Lower lobe of right lung (tissue), 2 donors: ENCODE measurements at regions not wholly inside any gene's neighbourhood (a gene's known extent, or its start where the extent isn't known, plus 50 kb on each side); places are given as distances from the start of the nearest gene placed in this dataset.

Experiments used
- ATAC-seq, 2 donors: fragments of 200-7000 bp; cut with Tn5 transposase; one replicate each; pipeline ENCODE4 v1.9.1; 2020 to 2022; ENCODE audit warnings: mild to moderate bottlenecking in 2 of 2, moderate library complexity in 2 of 2
- DNase-seq: peaks from one replicate; pipeline ENCODE4 v3.0.0-alpha.2; 2020
- H3K27ac ChIP-seq: fragments of 200-600 bp; one replicate; pipeline ENCODE4 v1.8.0; 2022
- H3K27me3 ChIP-seq: fragments of 200-600 bp; one replicate; pipeline ENCODE4 v1.8.0; 2022; ENCODE audit warnings: low read depth
- H3K36me3 ChIP-seq: fragments of 200-600 bp; one replicate; pipeline ENCODE4 v1.8.0; 2022; ENCODE audit warnings: mild to moderate bottlenecking
- H3K4me1 ChIP-seq: fragments of 200-600 bp; one replicate; pipeline ENCODE4 v1.8.0; 2022
- H3K4me3 ChIP-seq: fragments of 200-600 bp; one replicate; pipeline ENCODE4 v1.8.0; 2022; ENCODE audit warnings: mild to moderate bottlenecking
- H3K9me3 ChIP-seq: fragments of 200-600 bp; one replicate; pipeline ENCODE4 v1.8.0; 2022
- CTCF ChIP-seq: fragments of 200-600 bp; IDR thresholded peaks from one replicate; pipeline ENCODE4 v1.8.0; 2022; ENCODE audit warnings: antibody characterized with exemption, mild to moderate bottlenecking
- intact Hi-C: fragments of 100-400 bp; cut with DNase I; formaldehyde crosslinking; loops from one replicate; pipeline ENCODE4 v1.11.0; 2022
- donor health status: DM: no; HTN: yes; CAD: no; lungs with severe emphysema.

- H3K4me3 ChIP-seq = no peak overlapping the region
- peaks cover 44% of the 10 kb centered on the region for H3K27me3 ChIP-seq
- H3K27ac ChIP-seq = no peak overlapping the region
- H3K9me3 ChIP-seq = no peaks in the 10 kb centered on the region
- peak; percentile 30 for DNase-seq
- no peaks in the 10 kb centered on the region for H3K4me1 ChIP-seq
- no peaks in the 10 kb centered on the region for H3K36me3 ChIP-seq
- no peak for ATAC-seq
- TF ChIP-seq CTCF = no peak
- intact Hi-C loops = no loop called here
These were observed 100.0 kb downstream of the ADRA2C start for GRCh38 chr4:3865986-3866812.

- H3K4me3 ChIP-seq = no peak overlapping the region
- no peak for TF ChIP-seq CTCF
- intact Hi-C loops = no loop called here
- peaks cover 50% of the 10 kb centered on the region for H3K27me3 ChIP-seq
- DNase-seq = peak; percentile 25
- ATAC-seq = no peak
- H3K9me3 ChIP-seq = no peaks in the 10 kb centered on the region
- no peaks in the 10 kb centered on the region for H3K36me3 ChIP-seq
- no peaks in the 10 kb centered on the region for H3K4me1 ChIP-seq
- no peak overlapping the region for H3K27ac ChIP-seq
These were observed 100.6 kb downstream of the ADRA2C start for GRCh38 chr4:3866813-3867129.

- Histone ChIP-seq H3K27ac (no peak overlapping the region), H3K4me1 (no peaks in the 10 kb centered on the region), H3K9me3 (no peaks in the 10 kb centered on the region), H3K4me3 (no peak overlapping the region), H3K27me3 (peaks cover 52% of the 10 kb centered on the region), H3K36me3 (no peaks in the 10 kb centered on the region)
- DNase-seq (no peak), ATAC-seq (no peak)
- no peak for TF ChIP-seq CTCF
- intact Hi-C loops = no loop called here
These were observed 101.4 kb downstream of the ADRA2C start for GRCh38 chr4:3867403-3868100.

GRCh38 chr4:3868211-3869173 lies 102.3 kb downstream of the ADRA2C start:
- ATAC-seq (no peak), DNase-seq (no peak)
- Histone ChIP-seq H3K27me3 (peaks cover 52% of the 10 kb centered on the region), H3K4me1 (no peaks in the 10 kb centered on the region), H3K27ac (no peak overlapping the region), H3K9me3 (no peaks in the 10 kb centered on the region), H3K36me3 (no peaks in the 10 kb centered on the region), H3K4me3 (no peak overlapping the region)
- TF ChIP-seq CTCF = no peak
- intact Hi-C loops = no loop called here

GRCh38 chr4:3869174-3869572 lies 103.0 kb downstream of the ADRA2C start:
- no peak for TF ChIP-seq CTCF
- Histone ChIP-seq H3K4me3 (no peak overlapping the region), H3K9me3 (no peaks in the 10 kb centered on the region), H3K4me1 (no peaks in the 10 kb centered on the region), H3K27me3 (peaks cover 54% of the 10 kb centered on the region), H3K36me3 (no peaks in the 10 kb centered on the region), H3K27ac (no peak overlapping the region)
- intact Hi-C loops = no loop called here
- DNase-seq (no peak), ATAC-seq (no peak)
